HCT116 (cell line): ENCODE measurements at regions not wholly inside any gene's neighbourhood (a gene's known extent, or its start where the extent isn't known, plus 50 kb on each side); places are given as distances from the start of the nearest gene placed in this dataset.

Experiments
- ATAC-seq: fragments of 200-7000 bp; cut with Tn5 transposase; 2 replicates; pipeline ENCODE4 v1.9.1; 2020; ENCODE audit warnings: mild to moderate bottlenecking, moderate library complexity
- BruUV-seq: library from RNA; stranded (reverse); fragments of 400-500 nt; replicated peaks from 2 replicates; lab custom pipeline; 2021; lab: Mats Ljungman, UMichigan
- CTCF ChIA-PET: fragments of 300-600 bp; sonication (Branson Sonifier 250); formaldehyde crosslinking; loops from one replicate; lab custom pipeline; 2021; ENCODE audit warnings: antibody characterized with exemption; lab: Charles Lee
- POLR2A ChIA-PET: fragments of 300-600, 350-600 bp; sonication (Branson Sonifier 250); formaldehyde crosslinking; loops from one replicate; lab custom pipeline; 2021; ENCODE audit warnings: antibody characterized with exemption; lab: Charles Lee
- RAD21 ChIA-PET, 2 experiments: fragments of 300-600 bp; sonication (Branson Sonifier 250); formaldehyde crosslinking; loops; one replicate each; lab custom pipeline; 2023; ENCODE audit warnings: low total read pairs in 2 of 2; ENCODE audit not compliant: uncharacterized antibody in 2 of 2, unreplicated experiment in 2 of 2, low non-redundant PET in 1 of 2; lab: Charles Lee
- DNase-seq: peaks from one replicate; pipeline ENCODE4 v3.0.0-alpha.2; 2010; ENCODE audit warnings: low read depth, low spot score
- H2AFZ ChIP-seq: fragments of 200-600 bp; shearing (Covaris generic), sonication (generic); 2 replicates; pipeline ENCODE4 v1.6.1; 2017; ENCODE audit warnings: low read depth, mixed run types, mixed read lengths, antibody characterized with exemption, low read length; ENCODE audit not compliant: poor library complexity, severe bottlenecking
- H3K27ac ChIP-seq: 2 replicates; pipeline ENCODE4 v1.5.1; 2012; ENCODE audit warnings: low read depth, low read length
- H3K27me3 ChIP-seq: fragments of 200-600 bp; sonication (generic); 2 replicates; pipeline ENCODE4 v1.6.1; 2016; ENCODE audit warnings: mixed run types, low read length, mixed read lengths; ENCODE audit not compliant: insufficient read depth
- H3K36me3 ChIP-seq, 2 experiments: fragments of 200-500 bp in 1 of 2; fragments of 200-600 bp in 1 of 2; sonication (Bioruptor generic) in 1 of 2; sonication (generic) in 1 of 2; 2 replicates each; pipeline versions ENCODE4 v1.5.1 to v1.6.1; 2014 to 2016; ENCODE audit warnings: low read length in 2 of 2, inconsistent platforms in 1 of 2, mixed read lengths in 1 of 2, mixed run types in 1 of 2; ENCODE audit not compliant: insufficient read depth in 2 of 2, control insufficient read depth in 1 of 2
- H3K4me1 ChIP-seq, 2 experiments: fragments of 200-600 bp in 1 of 2; sonication (generic) in 1 of 2; 2 replicates each; pipeline versions ENCODE4 v1.5.1 to v1.6.1; 2012 to 2017; ENCODE audit warnings: low read length in 2 of 2, inconsistent platforms in 1 of 2, mild to moderate bottlenecking in 1 of 2, mixed read lengths in 1 of 2, mixed run types in 1 of 2, moderate library complexity in 1 of 2; ENCODE audit not compliant: insufficient read depth in 2 of 2, control insufficient read depth in 1 of 2
- H3K4me2 ChIP-seq: fragments of 200-600 bp; sonication (generic); 2 replicates; pipeline ENCODE4 v1.6.1; 2017; ENCODE audit warnings: mixed run types, low read length, mixed read lengths
- H3K4me3 ChIP-seq, 2 experiments: fragments of 200-600 bp in 1 of 2; sonication (generic) in 1 of 2; replicated peaks in 1 of 2; 2 replicates each; pipeline ENCODE4 v1.5.1; 2011 to 2016; ENCODE audit warnings: low read length in 2 of 2, control low read depth in 1 of 2, low read depth in 1 of 2, mild to moderate bottlenecking in 1 of 2, mixed read lengths in 1 of 2, mixed run types in 1 of 2
- H3K79me2 ChIP-seq: fragments of 200-600 bp; sonication (generic); 2 replicates; pipeline ENCODE4 v1.6.1; 2017; ENCODE audit warnings: mild to moderate bottlenecking, mixed run types, low read length, moderate library complexity, mixed read lengths; ENCODE audit not compliant: insufficient read depth
- H3K9ac ChIP-seq: fragments of 200-600 bp; sonication (generic); 2 replicates; pipeline ENCODE4 v1.6.1; 2016; ENCODE audit warnings: low read length, mixed read lengths
- H3K9me2 ChIP-seq: fragments of 200-600 bp; sonication (generic), shearing (Covaris generic); 2 replicates; pipeline ENCODE4 v1.6.1; 2017; ENCODE audit warnings: mixed run types, mild to moderate bottlenecking, moderate library complexity; ENCODE audit not compliant: insufficient read depth
- H3K9me3 ChIP-seq, 2 experiments: fragments of 200-500 bp in 1 of 2; fragments of 200-600 bp in 1 of 2; sonication (Bioruptor generic) in 1 of 2; sonication (generic) in 1 of 2; 2 replicates each; pipeline ENCODE4 v1.6.1; 2014 to 2017; ENCODE audit warnings: low read length in 2 of 2, mixed read lengths in 2 of 2, inconsistent platforms in 1 of 2, low read depth in 1 of 2, mild to moderate bottlenecking in 1 of 2, mixed run types in 1 of 2, moderate library complexity in 1 of 2; ENCODE audit not compliant: control insufficient read depth in 1 of 2, insufficient read depth in 1 of 2
- H4K20me1 ChIP-seq: fragments of 200-600 bp; sonication (generic), shearing (Covaris generic); 2 replicates; pipeline ENCODE4 v1.6.1; 2017; ENCODE audit warnings: mixed run types, mild to moderate bottlenecking, moderate library complexity; ENCODE audit not compliant: insufficient read depth
- ELF1 ChIP-seq: IDR thresholded peaks from 2 replicates; pipeline ENCODE4 v1.6.1; 2012; ENCODE audit warnings: low read depth, borderline replicate concordance
- POLR2AphosphoS5 ChIP-seq: IDR thresholded peaks from 2 replicates; pipeline ENCODE4 v1.6.1; 2011; ENCODE audit warnings: mild to moderate bottlenecking, low read depth, low read length, moderate library complexity
- RAD21 ChIP-seq: IDR thresholded peaks from 2 replicates; pipeline ENCODE4 v1.6.1; 2012; ENCODE audit warnings: low read depth, mild to moderate bottlenecking
- SIN3A ChIP-seq: IDR thresholded peaks from 2 replicates; pipeline ENCODE4 v1.6.1; 2012; ENCODE audit warnings: low read depth
- YY1 ChIP-seq: IDR thresholded peaks from 2 replicates; pipeline ENCODE4 v1.6.1; 2011; ENCODE audit warnings: low read length, low read depth, moderate library complexity, mild to moderate bottlenecking; ENCODE audit not compliant: insufficient replicate concordance; ENCODE audit errors: extremely low read depth
- ZFX ChIP-seq: fragments of 450-650 bp; IDR thresholded peaks from 2 replicates; pipeline ENCODE4 v1.6.1; 2017
- intact Hi-C: fragments of 100-400 bp; cut with micrococcal nuclease; formaldehyde crosslinking; loops from 2 replicates; pipeline ENCODE4 v1.10.0; 2022
- TF ChIP-seq, protein P1 (sequence below): IDR thresholded peaks from 2 replicates; pipeline ENCODE4 v1.6.1; 2012
- TF ChIP-seq, protein P2 (sequence below): IDR thresholded peaks from 2 replicates; pipeline ENCODE4 v1.6.1; 2012; ENCODE audit warnings: low read depth

DNA sequence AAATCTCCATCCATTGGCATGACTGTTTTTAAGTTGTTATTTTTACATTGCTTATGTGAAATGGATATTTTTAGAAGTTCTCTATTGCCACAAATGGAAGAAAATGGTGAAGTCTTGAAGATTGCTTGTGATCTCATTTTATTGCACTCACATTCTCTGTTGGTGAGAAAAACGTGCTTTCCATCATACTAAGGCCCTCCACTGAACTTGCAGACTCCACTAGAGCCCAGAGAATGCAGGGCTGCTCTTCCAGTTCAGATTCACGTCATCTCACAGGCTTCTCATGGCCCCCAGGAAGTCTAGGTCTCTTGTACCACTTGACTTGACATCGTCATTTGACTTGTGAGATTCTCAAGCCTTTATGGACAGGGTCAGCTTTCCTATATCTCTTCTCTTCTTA lies 254.8 kb upstream of the COPS8 start:
- intact Hi-C loops, result no loop called here
- Histone ChIP-seq H4K20me1 (no peaks in the 10 kb centered on the region), H2AFZ (no peak overlapping the region), H3K36me3 (no peaks in the 10 kb centered on the region), H3K4me1 (no peaks in the 10 kb centered on the region), H3K9ac (no peak overlapping the region), H3K4me3 (no peak overlapping the region), H3K27me3 (peaks cover 35% of the 10 kb centered on the region), H3K9me2 (no peaks in the 10 kb centered on the region), H3K4me2 (no peak overlapping the region), H3K79me2 (no peaks in the 10 kb centered on the region), H3K27ac (no peak overlapping the region), H3K9me3 (no peaks in the 10 kb centered on the region)
- ChIA-PET POLR2A (no interaction called here), RAD21 (no interaction called here), CTCF (no interaction called here)
- BruUV-seq, result no TSS peak
- DNase-seq (no peak), ATAC-seq (no peak)
- no peak for TF ChIP-seq POLR2AphosphoS5

DNA sequence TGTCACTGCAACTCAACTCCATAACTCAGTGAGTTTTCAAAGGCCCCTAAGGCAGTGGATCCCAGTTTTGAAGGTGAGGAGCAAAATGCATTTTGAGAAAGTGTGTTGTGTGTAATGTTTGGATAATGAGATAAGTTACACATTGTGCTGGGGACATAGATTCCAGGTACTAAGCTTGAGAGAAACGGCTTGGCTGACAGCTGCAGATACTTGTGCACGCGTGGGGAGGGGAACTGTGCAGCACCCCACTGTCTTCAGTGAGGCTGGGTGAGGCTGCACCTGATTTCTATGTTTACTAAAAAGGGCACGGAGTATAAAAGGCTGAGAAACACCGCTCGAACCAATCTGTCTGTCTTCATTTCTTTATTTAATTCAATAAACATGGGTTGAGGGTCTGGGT lies 254.0 kb upstream of the COPS8 start:
- Histone ChIP-seq H3K27ac (no peak overlapping the region), H3K9me3 (no peaks in the 10 kb centered on the region), H3K36me3 (no peaks in the 10 kb centered on the region), H4K20me1 (no peaks in the 10 kb centered on the region), H3K4me3 (no peak overlapping the region), H2AFZ (no peak overlapping the region), H3K27me3 (peaks cover 35% of the 10 kb centered on the region), H3K9me2 (no peaks in the 10 kb centered on the region), H3K9ac (no peak overlapping the region), H3K79me2 (no peaks in the 10 kb centered on the region), H3K4me1 (no peaks in the 10 kb centered on the region), H3K4me2 (no peak overlapping the region)
- CTCF ChIA-PET, result no interaction called here
- ATAC-seq, result no peak
- RAD21 ChIA-PET, result no interaction called here
- intact Hi-C loops, result no loop called here
- POLR2A ChIA-PET, result no interaction called here
- TF ChIP-seq YY1 (no peak), SIN3A (no peak), ZFX (no peak), ELF1 (no peak), POLR2AphosphoS5 (no peak), RAD21 (no peak)
- TF ChIP-seq, protein P1, sequence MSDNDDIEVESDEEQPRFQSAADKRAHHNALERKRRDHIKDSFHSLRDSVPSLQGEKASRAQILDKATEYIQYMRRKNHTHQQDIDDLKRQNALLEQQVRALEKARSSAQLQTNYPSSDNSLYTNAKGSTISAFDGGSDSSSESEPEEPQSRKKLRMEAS, result no peak
- TF ChIP-seq, protein P2, sequence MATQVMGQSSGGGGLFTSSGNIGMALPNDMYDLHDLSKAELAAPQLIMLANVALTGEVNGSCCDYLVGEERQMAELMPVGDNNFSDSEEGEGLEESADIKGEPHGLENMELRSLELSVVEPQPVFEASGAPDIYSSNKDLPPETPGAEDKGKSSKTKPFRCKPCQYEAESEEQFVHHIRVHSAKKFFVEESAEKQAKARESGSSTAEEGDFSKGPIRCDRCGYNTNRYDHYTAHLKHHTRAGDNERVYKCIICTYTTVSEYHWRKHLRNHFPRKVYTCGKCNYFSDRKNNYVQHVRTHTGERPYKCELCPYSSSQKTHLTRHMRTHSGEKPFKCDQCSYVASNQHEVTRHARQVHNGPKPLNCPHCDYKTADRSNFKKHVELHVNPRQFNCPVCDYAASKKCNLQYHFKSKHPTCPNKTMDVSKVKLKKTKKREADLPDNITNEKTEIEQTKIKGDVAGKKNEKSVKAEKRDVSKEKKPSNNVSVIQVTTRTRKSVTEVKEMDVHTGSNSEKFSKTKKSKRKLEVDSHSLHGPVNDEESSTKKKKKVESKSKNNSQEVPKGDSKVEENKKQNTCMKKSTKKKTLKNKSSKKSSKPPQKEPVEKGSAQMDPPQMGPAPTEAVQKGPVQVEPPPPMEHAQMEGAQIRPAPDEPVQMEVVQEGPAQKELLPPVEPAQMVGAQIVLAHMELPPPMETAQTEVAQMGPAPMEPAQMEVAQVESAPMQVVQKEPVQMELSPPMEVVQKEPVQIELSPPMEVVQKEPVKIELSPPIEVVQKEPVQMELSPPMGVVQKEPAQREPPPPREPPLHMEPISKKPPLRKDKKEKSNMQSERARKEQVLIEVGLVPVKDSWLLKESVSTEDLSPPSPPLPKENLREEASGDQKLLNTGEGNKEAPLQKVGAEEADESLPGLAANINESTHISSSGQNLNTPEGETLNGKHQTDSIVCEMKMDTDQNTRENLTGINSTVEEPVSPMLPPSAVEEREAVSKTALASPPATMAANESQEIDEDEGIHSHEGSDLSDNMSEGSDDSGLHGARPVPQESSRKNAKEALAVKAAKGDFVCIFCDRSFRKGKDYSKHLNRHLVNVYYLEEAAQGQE, result no peak
- TF ChIP-seq, all 23 proteins: peak for 0
- no TSS peak for BruUV-seq
- DNase-seq, result no peak
